Glutamatergic neuron (in vitro differentiated cells): ENCODE measurements at regions not wholly inside any gene's neighbourhood (a gene's known extent, or its start where the extent isn't known, plus 50 kb on each side); places are given as distances from the start of the nearest gene placed in this dataset.

ENCODE experiments used
- DNase-seq: peaks from one replicate; pipeline ENCODE4 v3.0.0; 2022
- H3K27ac Mint-ChIP-seq: one replicate; pipeline ENCODE4 v1.8.0; 2020; ENCODE audit warnings: mild to moderate bottlenecking, mixed read lengths, inconsistent platforms; ENCODE audit not compliant: unreplicated experiment
- H3K27me3 Mint-ChIP-seq: one replicate; pipeline ENCODE4 v1.8.0; 2020; ENCODE audit warnings: mild to moderate bottlenecking, moderate library complexity, mixed read lengths, inconsistent platforms; ENCODE audit not compliant: unreplicated experiment
- H3K36me3 Mint-ChIP-seq: one replicate; pipeline ENCODE4 v1.8.0; 2020; ENCODE audit warnings: mild to moderate bottlenecking, mixed read lengths, inconsistent platforms; ENCODE audit not compliant: unreplicated experiment
- H3K4me1 Mint-ChIP-seq: one replicate; pipeline ENCODE4 v1.8.0; 2020; ENCODE audit warnings: mild to moderate bottlenecking, low read depth, mixed read lengths, inconsistent platforms; ENCODE audit not compliant: unreplicated experiment
- H3K4me3 Mint-ChIP-seq: one replicate; pipeline ENCODE4 v1.8.0; 2020; ENCODE audit warnings: mild to moderate bottlenecking, mixed read lengths, inconsistent platforms; ENCODE audit not compliant: unreplicated experiment
- H3K9me3 Mint-ChIP-seq: one replicate; pipeline ENCODE4 v1.8.0; 2020; ENCODE audit warnings: mild to moderate bottlenecking, moderate library complexity, mixed read lengths, inconsistent platforms; ENCODE audit not compliant: unreplicated experiment
- CTCF ChIP-seq: fragments of 200-600 bp; sonication (generic); IDR thresholded peaks from one replicate; pipeline ENCODE4 v1.5.0; 2021; ENCODE audit not compliant: partially characterized antibody, unreplicated experiment

GRCh38 chr13:107035186-107035585 is 467.2 kb upstream of the ARGLU1 start:
- no peak for DNase-seq
- Mint-ChIP-seq H3K9me3 (peaks cover 2% of the 10 kb centered on the region), H3K4me1 (no peaks in the 10 kb centered on the region), H3K27ac (no peak overlapping the region), H3K27me3 (peaks cover 5% of the 10 kb centered on the region), H3K4me3 (no peak overlapping the region), H3K36me3 (no peaks in the 10 kb centered on the region)
- no peak for TF ChIP-seq CTCF

DNA sequence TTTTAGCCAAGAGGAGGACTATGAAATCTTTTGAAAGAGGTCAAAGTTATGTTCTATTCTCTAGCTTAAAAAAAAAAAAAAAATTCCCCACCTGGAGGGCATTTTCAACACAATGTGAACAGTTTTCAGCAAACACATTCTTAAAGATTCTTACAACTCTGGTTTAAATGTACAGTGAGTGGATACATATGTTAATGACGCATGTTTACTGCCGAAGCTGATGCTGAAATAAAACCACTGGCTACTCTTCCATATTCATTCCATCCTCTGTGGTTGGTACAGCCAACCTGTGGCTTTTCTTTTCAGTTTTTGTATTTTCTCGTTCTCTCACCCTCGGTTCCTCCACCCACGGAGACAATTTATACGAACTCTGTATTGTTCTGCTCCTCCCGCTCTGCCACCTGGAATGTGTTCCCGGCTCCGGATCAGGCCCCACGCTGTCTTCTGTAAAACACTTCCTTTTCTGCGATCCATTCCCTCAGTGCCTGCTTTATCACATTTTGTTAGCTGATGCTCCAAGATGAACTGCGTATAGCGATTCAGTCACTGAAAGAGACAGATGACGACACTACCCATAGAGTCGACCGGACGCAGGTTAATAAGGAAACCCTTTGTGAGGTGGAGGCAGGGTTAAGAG is 466.4 kb upstream of the ARGLU1 start:
- peaks cover 2% of the 10 kb centered on the region for H3K9me3 Mint-ChIP-seq
- no peaks in the 10 kb centered on the region for H3K4me1 Mint-ChIP-seq
- DNase-seq = no peak
- H3K36me3 Mint-ChIP-seq = no peaks in the 10 kb centered on the region
- no peak overlapping the region for H3K27ac Mint-ChIP-seq
- peaks cover 3% of the 10 kb centered on the region for H3K27me3 Mint-ChIP-seq
- no peak overlapping the region for H3K4me3 Mint-ChIP-seq
- no peak for TF ChIP-seq CTCF

DNA sequence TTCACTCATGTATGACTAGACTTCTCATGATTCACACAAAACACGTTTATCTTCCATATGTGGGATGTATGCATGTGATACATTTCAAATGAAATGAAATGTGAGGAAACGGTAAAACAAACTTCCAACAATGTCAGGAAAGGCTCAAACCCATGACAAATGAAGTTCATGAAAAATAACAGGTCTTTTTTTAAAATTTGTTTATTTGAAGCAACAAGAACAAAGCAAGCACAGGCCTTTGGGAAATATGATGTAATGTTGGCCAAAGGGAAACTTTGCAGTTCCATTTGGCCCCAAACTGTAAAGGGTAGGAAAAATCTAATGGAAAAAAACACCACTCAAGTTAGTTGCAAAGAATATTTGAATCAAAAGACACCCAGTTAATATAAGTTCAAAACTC is 463.8 kb upstream of the ARGLU1 start:
- no peak for TF ChIP-seq CTCF
- Mint-ChIP-seq H3K27me3 (peaks cover 1% of the 10 kb centered on the region), H3K27ac (no peak overlapping the region), H3K36me3 (no peaks in the 10 kb centered on the region), H3K4me1 (no peaks in the 10 kb centered on the region), H3K9me3 (no peaks in the 10 kb centered on the region), H3K4me3 (no peak overlapping the region)
- DNase-seq = no peak

GRCh38 chr13:107028751-107029150 is 460.8 kb upstream of the ARGLU1 start:
- Mint-ChIP-seq H3K4me1 (peaks cover 8% of the 10 kb centered on the region), H3K27me3 (no peaks in the 10 kb centered on the region), H3K36me3 (no peaks in the 10 kb centered on the region), H3K27ac (no peak overlapping the region), H3K4me3 (no peak overlapping the region), H3K9me3 (no peaks in the 10 kb centered on the region)
- no peak for TF ChIP-seq CTCF
- DNase-seq = no peak

DNA sequence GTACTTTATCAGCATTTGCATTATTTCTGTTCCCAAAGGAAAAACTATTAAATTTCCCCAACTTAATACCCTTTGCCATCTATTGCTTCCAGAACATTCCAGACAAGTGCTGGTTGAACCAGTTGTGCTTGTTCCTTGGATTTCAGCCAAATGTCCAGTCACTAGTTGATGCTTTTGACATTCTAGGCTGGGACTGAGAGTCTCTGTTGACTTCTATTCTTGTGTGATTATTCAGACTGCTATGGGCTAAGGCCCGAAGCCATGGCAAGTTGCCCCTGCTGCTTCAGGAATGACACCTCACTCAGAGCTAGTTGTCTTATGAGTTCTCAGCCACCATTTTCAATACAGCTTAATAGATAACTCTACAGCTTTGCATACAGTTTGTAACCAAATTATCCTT is 458.1 kb upstream of the ARGLU1 start:
- no peak overlapping the region for H3K27ac Mint-ChIP-seq
- H3K36me3 Mint-ChIP-seq = no peaks in the 10 kb centered on the region
- no peak overlapping the region for H3K4me3 Mint-ChIP-seq
- DNase-seq = no peak
- TF ChIP-seq CTCF = no peak
- H3K27me3 Mint-ChIP-seq = no peaks in the 10 kb centered on the region
- no peaks in the 10 kb centered on the region for H3K9me3 Mint-ChIP-seq
- H3K4me1 Mint-ChIP-seq = peaks cover 8% of the 10 kb centered on the region
